ENCODE measurements at regions not wholly inside any gene's neighbourhood (a gene's known extent, or its start where the extent isn't known, plus 50 kb on each side); places are given as distances from the start of the nearest gene placed in this dataset.
"Not testable (repeated sequence)": the region's sequence is repeated elsewhere in the genome, so short reads cannot be mapped to it uniquely, and the experiment has no call there.

DNA sequence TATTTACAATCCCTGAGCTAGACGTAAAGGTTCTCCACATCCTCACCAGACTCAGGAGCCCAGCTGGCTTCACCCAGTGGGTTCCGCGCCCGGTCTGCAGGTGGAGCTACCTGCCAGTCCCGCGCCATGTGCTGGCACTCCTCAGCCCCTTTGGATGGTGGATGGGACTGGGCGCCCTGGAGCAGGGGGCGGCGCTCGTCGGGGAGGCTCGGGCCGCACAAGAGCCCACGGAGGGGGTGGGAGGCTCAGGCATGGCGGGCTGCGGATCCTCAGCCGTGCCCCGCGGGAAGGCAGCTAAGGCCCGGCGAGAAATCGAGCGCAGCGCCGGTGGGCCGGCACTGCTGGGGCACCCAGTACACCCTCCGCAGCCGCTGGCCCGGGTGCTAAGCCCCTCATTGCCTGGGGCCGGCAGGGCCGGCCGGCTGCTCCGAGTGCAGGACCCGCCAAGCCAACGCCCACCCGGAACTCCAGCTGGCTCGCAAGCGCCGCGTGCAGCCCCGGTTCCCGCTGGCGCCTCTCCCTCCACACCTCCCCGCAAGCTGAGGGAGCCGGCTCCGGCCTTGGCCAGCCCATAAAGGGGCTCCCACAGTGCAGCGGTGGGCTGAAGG lies 448.3 kb downstream of the COL11A1 start:
- not testable (repeated sequence) for DNase-seq

DNA sequence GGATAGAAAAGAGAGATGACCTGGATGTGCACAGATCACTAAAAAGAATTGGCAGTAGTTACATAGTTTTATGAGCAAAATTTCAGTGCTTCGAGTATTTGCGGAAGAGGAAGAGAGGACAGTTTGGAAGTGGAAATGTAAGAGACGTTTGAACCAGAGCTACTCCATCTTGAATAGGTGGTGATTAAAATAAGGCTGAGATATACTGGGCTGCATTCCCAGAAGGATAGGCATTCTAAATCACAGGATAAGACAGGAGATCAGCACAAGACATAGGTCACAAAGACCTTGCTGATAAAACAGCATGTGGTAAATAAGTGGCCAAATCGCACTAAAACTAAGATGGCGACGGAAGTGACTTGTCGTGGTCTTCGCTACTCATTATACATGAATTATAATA lies 453.3 kb downstream of the COL11A1 start:
- no peak for DNase-seq

DNA sequence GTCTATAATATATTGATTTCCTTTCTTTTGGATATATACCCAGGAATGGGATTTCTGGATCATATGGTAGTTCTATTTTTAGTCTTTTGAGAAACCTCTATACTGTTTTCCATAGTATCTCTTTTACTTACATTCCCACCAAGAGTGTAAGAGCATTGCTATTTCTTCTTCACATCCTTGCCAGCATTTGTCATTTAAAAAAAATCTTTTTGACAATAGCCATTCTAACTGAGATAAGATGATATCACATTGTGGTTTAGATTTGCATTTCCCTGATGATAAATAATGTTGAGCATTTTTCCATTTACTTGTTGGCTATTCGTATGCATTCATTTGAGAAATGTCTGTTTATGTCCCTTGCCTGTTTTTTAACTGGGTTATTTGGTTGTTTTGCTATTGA lies 467.4 kb downstream of the COL11A1 start:
- no peak for DNase-seq

DNA sequence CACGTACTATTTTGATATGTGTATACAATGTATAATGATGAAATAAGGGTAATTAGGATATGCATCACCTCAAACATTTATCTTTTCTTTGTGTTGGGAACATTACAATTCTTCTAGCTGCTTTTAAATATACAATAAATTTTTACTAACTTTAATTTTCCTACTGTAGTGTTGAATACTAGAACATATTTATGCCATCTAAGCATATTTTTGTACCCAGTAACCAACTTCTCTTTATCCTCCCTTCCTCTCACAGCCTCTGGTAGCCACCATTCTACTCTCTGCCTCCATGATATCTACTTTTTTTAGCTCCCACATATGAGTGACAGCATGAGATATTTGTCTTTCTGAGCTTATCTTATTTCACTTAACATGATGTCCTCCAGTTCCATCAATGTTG lies 468.0 kb downstream of the COL11A1 start:
- no peak for DNase-seq

DNA sequence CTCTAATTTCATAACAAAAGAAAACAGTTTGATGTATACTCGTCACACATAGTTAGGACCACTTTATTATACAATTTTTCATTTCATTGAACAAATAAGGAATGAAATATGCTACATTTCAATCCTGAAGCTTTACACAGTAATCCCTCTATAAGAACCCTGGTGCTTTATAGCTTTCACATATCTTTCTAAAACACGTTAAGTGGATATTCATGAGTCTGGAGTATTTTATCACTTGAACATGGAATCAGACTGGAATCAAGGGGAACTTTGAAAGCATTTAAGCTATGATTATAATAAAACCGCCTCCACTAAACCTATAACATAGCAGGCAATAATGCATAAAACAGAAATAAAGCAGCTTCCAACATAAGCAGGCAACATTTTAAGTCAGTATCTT lies 476.6 kb downstream of the COL11A1 start:
- no peak for DNase-seq

DNA sequence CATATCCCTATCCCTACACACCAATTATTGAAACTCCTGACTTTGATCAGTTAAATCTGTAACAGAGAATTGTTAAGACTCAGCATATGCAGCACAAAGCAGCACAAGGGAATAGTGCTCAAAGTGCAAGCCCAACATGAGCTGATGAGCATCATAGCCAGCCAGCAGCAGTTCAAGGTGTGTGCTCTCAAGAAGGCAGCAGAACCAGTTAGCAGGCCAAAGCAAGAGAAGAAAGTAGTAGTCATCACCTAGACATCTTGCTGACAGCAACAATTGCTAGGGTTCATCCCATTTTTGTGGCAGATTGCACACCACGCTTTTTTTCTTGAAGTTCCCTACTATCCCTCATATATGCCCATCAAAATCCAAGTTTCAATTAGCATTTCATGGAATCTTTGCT lies 478.3 kb downstream of the COL11A1 start:
- DNase-seq, result no peak

DNA sequence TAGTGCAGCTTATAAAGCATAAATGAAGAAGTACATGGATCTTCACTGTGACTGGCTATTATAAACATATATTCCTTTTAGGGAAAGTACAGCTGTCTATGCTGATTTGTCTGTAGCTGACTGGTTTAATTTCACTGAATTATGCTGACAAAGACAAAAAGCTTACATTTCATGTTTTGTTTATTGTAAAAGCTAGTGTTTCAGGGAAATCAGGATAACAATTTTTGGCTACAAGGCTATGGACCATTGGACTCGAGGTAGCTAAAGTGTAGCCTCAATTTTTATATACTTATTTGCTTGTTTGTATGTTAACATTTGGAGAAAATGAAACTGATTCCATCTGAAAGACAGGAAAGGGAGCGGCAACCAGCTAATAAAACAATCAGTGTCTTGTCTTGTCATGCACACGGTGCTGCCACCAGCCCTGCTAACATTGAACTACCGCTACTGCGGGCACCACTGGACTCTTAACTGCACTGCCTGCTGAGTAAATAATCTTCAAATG lies 480.2 kb downstream of the COL11A1 start:
- no peak for DNase-seq

DNA sequence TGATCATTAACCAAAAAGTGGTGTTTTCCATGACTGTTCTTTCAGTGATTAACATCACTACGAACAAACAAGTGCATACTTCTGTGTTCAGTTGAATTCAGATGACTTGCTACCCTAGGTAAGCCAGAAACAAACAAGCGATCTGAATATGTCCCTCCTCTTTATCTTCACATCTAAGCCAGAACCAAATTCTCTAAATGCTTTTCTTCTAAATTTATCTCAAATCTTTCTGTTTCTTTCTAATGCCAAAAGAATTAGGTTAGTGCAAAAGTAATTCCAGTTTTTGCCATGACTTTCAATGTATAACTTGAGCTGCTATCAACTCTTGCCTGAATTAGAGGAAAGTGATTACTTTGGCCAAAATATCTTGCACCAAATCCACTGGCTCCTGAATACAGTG lies 481.2 kb downstream of the COL11A1 start:
- DNase-seq, result no peak

DNA sequence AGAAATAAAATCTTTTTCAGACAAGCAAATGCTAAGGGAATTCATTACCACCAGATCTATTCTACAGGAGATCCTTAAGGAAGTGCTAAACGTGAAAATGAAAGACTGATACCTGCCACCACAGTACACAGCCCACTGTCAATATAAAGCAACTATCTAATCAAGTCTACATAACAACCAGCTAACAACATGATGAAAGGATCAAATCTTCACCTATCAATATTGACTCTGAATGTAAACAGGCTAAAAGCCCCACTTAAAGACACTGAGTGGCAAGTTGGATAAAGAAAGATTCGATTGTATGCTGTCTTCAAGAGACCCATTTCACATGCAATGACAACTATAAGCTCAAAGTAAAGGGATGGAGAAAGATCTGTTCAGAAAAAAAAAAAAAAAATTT lies 492.4 kb downstream of the COL11A1 start:
- DNase-seq, result no peak

DNA sequence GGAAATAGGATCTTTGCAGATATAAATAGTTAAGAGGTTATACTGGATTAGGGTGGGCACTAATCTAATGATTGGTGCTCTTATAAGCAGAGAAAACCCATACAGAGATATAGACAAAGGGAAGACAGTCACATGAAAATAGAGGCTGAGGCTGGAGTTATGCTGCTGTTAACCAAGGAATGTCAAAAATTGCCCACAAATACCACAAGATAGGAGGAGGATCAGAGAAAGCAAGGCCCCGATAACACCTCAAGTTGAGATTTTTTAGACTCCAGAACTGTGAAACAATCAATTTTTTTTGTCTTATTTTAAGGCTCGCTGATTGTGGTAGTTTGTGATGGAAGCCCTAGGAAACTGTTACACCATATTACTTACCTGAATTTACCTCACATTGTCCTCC lies 513.2 kb downstream of the COL11A1 start:
- DNase-seq, result no peak

DNA sequence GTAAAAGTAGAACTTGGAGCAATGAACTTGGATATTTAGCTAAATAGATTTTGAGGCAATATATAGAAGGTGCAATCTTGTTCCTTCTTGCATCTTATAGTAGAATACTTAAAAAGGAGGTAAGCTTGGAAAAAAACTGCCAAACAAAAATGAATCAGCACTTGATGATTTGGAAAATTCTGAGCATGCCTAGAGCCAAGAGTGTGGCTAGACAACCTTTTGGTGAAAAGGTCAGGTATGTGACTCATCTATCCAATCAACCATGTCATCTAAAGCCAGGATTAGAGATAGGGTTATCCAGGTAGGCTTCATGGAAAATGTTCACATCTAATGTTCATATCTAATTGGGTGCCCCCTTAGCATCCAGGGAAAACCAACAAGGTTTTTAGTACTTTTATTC lies 515.0 kb downstream of the COL11A1 start:
- DNase-seq, result no peak

DNA sequence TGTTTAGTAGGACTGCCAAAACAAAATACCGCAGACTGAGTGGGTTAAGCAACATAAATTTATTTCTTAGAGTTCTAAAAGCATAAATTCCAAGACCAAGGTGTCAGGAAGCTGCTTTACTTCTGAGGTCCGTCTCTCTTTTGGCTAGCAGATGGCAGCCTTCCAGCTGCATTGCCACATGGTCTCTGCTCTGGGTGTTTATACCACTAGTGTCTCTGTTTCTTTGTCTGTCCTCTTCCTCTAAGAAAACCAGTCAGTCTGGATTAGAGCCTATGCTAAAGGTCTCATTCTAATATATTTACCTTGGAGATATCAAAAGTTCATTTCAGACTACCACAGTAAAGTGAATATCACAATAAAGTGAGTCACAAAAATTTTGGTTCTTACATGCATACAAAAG lies 519.8 kb downstream of the COL11A1 start:
- DNase-seq, result peak; percentile 18 to 33

DNA sequence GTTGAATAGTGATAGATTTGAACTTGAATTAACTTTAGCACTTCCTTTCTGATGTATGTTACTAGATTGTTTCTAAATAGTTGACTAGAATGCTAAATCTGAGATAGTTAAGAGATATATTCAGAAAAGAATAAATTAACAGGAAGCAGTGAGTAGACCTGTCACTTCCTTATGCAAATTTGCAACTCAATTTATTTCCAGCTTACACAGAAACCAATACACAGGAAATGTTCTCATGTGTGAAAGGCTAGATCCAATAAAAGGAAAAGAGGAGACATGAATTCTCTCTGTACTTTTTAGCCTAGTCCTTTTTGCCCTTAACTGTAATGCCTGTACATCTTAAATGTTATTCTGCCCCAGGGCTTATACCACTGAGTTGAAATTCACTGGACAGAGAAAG lies 522.3 kb downstream of the COL11A1 start:
- no peak for DNase-seq

DNA sequence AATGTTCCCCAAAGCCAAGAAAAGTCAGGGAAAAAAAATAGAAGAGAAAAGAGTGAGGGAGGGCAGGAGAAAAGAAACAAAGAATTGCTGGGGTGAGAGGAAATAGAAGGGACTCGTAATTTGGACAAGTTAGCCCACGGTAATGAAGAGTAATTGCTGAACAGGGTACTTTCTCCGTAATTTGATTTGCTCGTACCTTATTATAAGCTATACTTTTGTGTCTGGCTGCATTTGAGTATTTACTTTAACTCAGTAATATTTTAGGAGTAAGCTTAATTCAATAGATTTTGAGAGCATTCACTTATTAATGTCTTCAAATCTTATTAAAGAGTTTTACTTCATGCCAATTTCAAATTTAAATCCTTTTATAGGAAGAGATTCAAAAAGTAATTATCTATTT lies 527.5 kb downstream of the COL11A1 start:
- DNase-seq, result no peak

DNA sequence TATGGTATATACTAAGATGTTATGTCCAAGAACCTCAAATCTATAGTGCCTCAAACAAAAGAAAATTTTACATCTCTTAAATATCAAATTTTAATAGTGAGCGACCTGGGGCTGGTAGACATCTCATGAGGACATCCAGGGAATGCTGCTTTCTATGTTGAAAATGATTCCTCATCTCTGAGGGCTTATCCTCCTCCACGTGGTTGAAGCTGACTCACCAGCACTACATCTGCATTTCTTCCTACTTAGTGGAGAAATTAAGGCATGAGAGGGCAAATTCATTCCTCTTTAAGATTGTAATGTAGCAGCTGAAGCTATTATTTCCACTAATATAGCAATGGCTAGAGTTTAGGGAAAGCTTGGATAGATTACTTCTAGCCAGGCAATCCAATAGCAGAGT lies 529.5 kb downstream of the COL11A1 start:
- no peak for DNase-seq

DNA sequence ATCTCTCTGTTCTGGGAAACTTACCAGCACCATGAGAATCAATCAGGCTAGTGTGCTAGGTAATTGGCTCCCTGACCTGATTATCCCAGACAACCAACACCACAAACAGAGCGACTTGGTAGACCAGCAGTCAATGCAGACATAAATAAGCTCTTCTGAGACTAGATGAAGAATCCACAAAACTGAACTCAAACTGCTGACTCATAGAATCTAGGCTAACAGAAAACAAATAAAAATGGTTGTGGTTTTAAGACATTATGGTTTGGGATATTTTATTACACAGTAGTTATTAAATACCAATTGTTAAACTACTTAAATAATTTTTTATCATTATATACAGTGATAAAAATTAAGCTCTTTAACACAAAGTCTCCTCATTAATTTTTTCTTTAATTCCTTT lies 535.7 kb downstream of the COL11A1 start:
- no peak for DNase-seq

DNA sequence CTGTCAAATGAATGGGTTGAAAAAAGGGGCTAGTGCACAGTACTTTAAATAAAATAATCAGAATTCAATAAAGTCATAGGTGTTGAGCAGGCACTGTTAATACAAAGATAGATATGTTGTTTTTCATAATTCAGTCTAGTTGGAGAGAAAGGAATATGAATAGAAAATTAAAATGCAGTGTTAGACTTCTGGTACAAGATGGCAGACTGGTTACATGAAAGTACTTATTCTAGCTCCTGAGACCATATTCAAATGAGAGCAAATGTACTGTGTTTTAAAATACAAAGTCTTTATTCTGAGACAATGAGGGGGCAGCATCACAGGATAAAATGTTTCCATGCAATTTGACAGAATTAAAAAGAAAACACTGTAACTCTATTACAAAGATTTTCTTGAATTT lies 542.1 kb downstream of the COL11A1 start:
- no peak for DNase-seq

DNA sequence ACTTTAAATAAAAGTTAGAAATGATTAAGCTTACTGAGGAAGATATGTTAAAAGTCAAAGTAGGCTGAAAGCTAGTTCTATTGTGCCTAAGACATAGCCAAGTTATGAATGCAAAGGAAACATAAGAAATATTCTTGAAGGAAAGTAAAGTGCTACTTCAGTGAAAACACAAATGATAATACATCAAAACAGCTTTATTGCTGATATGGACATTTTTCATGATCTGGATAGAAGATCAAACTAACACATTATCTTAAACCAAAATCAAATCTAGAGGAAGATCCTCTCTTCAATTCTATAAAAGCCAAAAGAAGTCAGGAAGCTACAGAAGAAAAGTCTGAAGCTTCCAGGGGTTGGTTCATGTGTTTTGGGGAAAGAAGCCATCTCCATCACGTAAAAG lies 545.9 kb downstream of the COL11A1 start:
- DNase-seq, result no peak

DNA sequence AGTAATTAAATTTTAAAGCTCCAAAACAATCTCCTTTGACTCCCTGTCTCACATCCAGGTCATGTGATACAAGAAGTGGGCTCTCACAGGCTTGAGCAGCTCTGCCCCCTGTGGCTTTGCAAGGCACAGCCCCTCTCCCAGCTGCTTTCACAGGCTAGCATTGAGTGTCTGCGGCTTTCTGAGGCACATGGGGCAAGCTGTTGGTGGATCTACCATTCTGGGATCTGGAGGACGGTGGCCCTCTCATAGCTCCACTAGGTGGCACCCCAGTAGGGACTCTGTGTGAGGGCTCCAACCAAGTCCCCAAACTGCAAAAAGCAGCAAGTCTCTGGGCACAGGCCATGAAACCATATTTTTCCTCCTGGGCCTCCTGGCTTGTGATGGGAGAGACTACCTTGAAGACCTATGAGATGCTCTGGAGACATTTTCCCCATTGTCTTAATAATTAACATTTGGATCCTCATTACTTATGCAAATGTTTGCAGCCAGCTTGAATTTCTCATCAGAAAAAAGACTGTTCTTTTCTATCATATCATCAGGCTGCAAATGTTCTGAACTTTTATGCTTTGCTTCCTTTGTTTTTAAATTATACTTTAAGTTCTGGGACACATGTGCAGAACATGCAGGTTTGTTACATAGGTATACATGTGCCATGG lies 554.1 kb upstream of the OLFM3 start:
- DNase-seq, result peak; percentile 22 to 30

DNA sequence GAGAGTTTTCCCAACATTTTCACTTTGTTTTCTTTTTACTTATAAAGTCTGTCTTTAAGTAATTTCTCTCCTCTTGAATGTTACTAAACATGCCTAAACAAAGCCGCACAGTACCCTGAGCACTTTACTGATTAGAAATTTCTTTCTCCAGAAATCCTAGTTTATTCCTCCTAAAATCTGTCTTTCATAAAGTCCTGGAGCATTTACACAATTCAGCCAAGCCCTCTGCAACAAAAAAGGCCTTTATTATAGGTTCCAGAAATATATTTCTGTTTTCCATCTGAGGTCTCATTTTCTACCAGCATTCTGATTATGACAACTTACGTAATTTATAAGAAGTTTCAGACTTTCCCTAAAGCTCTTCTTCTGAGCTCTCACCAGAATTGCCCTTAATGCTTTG lies 549.5 kb upstream of the OLFM3 start:
- no peak for DNase-seq

DNA sequence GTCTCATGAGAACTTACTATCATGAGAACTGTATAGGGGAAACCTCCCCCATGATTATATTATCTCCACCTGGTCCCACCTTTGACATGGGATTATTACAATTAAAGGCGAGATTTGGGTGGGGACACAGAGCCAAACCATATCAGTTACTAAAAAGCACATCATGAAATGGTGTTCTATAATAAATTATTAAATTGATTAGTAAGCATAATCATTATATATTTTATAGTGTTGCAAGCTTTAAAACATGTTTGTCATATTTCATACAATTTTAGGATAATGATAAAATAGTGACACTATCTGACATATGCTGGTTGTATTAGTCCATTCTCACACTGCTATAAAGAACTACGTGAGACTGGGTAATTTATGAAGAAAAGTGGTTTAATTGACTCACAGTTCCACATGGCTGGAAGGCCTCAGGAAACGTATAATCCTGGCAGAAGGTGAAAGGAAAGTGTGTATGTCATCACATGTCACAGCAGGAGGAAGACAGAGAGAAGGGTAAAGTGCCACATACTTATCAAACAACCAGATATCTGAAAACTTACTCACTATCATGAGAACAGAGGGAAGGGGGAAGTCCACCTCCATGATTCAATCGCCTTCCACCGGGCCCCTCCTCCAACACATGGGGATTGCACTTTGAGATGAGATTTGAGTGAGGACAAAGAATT lies 539.2 kb upstream of the OLFM3 start:
- DNase-seq, result no peak

DNA sequence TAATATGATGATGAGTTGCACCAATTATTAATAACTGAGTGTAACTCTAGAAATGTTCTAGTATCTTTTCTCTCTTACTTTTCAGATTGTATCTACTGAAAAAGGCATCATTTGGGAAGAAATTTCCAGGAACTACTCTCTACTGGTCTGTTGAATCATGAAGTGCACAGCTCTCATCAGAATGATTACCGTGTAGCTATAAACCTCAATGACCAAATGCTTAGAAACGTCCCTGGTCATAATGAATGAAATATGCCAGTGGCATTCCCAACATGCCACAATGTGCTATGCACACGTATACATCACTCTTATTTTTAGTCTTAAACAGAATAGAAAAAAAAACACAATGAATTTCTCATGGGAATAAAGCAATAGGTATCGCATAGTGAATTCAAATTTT lies 534.3 kb upstream of the OLFM3 start:
- DNase-seq, result no peak

DNA sequence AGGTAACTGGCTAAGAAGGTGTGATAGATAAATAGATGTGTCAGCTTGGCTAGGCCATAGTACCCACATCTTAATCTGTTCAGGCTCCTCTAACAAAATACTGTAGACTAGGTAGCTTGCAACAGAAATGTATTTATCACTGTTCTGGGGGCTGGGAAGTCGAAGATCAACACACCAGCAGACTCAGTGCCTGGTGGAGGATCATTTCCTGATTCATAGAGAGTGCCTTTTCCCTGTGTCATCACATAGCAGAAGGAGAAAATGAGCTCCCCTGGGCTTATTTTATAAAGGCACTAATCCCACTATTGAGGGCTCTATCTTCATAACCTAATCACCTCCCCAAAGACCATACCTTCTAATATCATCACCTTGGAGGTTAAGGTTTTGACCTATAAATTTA lies 532.7 kb upstream of the OLFM3 start:
- no peak for DNase-seq

DNA sequence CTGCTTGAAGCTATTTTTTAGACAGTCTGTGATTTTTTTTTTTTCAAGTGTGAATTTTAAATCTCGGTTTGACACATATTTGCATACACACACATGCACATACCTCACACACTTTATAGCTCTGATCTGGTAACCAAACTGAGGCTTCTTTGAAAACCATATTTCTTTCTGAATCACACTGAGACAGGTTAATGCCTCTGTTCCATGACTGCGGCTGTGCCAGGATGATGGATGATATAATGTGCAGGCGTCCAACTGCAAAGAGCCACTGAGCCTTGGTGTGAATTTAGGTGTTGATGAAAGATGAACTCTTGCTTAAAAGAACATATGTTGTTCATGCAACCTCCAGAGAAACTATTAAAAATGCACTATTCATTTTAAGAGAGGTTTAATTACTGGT lies 504.0 kb upstream of the OLFM3 start:
- no peak for DNase-seq

DNA sequence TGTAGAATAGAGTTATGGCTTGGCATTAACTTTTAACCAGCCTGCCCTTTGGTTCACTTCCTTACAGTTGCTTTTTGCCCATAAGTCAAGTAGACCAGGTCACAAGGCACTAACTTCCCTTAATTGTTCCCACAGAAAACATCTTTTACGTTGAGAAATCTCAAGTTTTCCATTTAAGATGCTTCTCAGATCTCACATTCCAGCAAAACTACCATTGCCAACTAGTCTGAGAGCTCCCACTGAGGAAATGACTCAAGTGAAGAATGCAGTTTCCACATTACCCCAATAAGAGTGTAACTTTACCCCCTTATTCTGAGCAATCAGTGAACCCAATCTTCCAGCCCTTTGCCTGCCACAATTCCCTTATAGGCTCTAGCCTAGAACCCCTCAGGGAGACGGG lies 502.2 kb upstream of the OLFM3 start:
- no peak for DNase-seq

Data from Kasumi-1 (cell line).